ENCODE measurements at regions not wholly inside any gene's neighbourhood (a gene's known extent, or its start where the extent isn't known, plus 50 kb on each side); places are given as distances from the start of the nearest gene placed in this dataset.
"Not testable (repeated sequence)": the region's sequence is repeated elsewhere in the genome, so short reads cannot be mapped to it uniquely, and the experiment has no call there.

GRCh38 chr20:11492846-11493245 is 424.8 kb upstream of the BTBD3 start:
- no peak for DNase-seq

DNA sequence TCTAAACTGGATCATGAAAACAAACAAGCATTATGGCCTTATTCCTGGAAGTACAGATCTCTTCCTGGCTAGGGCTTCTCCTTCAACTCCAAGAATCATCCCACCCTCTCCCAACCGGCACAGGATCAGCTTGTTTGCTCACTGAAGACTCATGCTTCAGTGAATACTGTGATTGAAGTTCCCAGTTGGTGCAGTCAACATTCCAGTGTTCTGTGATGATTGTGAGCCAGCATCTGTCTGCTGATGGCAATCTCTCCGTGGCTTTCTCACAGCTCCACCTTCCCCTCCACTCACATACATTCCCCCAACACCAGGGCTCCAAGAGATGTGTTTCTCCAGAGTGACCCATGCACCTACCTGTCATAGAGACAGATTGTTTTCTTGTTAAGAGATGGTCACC is 421.3 kb upstream of the BTBD3 start:
- DNase-seq = no peak

DNA sequence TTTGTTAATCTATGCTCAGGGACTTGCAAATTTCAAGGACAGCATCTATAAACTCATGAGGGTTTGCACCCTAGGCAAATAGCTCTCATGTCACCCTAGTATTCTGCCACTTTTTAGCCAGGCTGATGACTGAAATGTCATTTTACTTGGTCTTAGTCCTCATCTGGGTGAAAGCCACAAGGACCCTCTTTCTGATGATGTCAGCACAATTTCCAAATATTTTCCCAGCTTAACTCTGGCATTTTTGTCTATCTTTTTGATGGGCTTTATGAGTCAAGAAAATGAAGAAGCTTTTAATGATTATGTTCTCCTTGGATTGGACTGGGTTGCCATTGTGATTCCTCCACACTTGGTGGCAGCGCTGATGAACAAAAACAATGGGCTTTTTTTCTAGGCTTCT is 420.1 kb upstream of the BTBD3 start:
- no peak for DNase-seq

DNA sequence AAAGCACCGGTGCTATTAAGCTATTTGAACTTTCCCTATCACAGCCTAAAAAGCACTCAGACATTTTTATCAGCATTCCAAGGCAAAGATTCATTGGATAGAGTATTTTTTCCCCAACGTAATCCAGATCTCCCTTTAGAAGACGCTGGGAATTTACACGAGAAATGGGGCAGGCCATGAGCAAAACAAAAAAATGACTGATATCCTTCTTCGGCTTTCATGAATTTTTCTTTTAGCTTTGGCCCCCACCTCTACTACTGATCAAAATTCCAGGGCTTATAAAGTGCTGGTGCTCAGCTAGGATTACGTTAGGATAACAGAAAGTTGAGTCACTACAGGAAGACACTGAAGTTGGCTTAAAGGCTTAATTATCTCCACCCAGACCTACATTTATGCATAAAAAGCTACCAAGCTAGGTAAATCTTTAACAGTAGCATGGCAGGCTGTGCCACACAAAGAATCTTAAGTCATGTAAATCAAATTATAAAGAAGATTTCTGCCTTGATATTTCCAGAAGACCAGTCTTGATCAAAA is 418.5 kb upstream of the BTBD3 start:
- no peak for DNase-seq

DNA sequence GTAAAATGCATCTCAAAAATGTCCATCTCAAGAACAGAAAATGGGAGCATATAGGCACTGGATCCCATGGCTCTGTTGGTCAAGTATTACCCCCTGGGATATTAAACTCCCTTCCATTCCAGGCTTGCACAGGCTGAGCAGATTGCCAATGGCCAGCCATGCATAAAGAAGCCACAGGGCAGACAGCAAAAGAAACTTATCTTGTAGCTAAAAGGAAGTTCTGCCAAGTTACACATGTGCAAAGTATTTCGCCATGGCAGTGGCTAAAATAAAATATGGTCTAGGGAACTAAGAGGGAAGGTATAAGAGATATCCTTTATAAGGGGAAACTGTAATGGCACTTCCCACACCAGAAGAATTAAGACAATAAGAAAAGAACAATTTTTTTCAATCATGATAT is 415.6 kb upstream of the BTBD3 start:
- DNase-seq = no peak

GRCh38 chr20:11502671-11503070 is 415.0 kb upstream of the BTBD3 start:
- no peak for DNase-seq

- no peak for DNase-seq
Measured at GRCh38 chr20:11509776-11510175, 407.9 kb upstream of the BTBD3 start.

DNA sequence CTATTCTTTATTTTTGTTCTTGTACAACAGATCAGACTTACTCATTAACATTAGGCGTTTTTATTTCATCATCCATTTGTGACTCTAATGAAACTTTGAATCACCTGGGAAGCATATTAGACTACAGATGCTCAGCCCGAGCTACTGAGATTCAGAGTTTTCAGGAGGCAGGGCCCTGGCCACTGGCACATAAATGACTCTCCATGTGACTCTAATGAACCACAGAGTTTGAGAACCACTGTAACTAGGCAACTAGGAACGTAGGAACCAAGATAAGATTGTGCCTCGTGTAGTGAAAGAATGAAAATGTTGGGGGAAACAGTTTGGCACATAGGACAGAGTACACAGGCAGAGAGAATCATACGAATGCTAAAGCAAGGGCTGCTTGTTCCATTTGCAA is 405.9 kb upstream of the BTBD3 start:
- DNase-seq = no peak

DNA sequence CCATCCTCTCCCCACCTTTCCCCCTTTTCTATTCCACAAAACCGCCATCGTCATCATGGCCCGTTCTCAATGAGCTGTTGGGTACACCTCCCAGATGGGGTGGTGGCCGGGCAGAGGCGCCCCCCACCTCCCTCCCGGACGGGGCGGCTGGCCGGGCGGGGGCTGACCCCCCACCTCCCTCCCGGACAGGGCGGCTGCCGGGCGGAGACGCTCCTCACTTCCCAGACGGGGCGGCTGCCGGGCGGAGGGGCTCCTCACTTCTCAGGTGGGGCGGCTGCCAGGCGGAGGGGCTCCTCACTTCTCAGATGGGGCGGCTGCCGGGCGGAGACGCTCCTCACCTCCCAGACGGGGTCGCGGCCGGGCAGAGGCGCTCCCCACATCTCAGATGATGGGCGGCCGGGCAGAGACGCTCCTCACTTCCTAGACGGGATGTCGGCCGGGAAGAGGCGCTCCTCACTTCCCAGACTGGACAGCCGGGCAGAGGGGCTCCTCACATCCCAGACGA is 404.4 kb upstream of the BTBD3 start:
- DNase-seq = not testable (repeated sequence)

DNA sequence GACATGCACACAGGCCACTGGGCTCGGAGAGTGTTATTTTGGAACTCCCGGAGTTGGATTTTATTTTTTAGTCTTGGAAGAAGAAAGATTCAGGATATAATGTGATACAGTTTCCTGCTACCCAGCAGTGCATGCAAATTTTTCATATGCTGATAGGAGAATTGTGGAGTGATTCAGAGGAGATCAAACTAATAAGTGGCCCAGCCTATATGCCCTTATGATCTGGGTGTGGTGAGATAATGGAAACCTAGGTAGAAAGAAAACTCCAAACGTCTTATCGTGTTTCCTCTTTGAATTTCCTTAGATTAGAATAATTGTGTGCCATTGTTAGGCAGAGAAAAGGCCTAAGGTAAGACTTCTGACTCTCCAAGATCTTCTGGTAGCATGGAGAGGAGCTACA is 401.2 kb upstream of the BTBD3 start:
- no peak for DNase-seq

GRCh38 chr20:11520596-11520995 is 397.1 kb upstream of the BTBD3 start:
- DNase-seq = no peak

DNA sequence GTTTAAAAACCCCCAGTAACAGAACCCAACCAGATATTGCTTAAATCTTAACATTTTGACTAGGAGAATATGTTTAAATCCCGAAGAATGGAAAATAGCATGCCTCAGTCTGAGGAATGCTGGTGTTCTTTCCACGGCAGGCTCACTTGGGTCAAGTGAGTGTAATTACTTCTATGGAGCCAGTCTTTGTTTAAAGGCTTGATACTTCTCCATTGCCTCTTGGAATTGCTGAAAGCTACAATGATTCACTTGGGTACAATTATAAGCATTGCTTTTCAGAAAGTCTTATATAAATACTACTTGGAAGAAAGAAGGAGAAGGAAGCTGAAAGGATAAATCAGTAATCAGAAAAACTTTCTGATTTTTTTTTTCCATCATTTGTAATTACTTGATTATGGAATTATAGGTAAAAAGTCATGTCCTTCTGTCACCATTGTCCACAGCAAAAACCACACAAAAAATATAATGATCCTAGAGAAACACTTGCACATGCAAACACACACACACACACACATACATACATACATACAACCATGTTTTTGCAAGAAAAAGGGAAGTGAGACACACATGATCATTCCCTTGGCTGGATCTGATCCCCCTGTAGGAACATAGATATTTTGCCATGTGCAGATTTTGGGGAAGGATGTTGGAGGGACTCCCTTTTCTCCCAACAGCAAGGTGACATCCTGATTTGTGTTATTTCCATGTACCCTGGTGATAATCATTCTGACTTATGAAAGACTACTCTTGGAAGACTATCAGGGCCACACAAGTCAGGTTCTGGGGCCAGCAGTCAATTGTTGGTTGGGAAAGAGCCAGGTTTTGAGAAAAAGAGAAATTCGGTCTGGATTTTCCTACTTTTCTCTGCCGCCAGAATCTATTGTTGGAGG is 396.0 kb upstream of the BTBD3 start:
- no peak for DNase-seq

- no peak for DNase-seq
Measured at GRCh38 chr20:11522366-11522741, 395.3 kb upstream of the BTBD3 start.

DNA sequence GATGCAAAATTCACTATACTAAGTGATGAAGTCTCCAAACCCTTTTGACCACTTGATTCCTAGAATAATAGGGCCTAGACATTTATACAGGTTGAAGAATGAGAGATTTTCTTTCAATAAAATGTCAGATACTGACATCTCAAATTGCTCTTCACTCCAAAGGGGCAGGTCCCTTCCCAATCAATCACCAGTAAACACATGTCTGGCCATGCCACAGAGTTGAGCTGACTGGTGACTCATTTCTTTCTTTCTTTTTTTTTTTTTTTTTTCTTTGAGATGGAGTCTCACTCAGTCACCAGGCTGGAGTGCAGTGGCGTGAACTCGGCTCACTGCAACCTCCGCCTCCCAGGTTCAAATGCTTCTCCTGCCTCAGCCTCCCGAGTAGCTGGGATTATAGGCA is 388.6 kb upstream of the BTBD3 start:
- no peak for DNase-seq

DNA sequence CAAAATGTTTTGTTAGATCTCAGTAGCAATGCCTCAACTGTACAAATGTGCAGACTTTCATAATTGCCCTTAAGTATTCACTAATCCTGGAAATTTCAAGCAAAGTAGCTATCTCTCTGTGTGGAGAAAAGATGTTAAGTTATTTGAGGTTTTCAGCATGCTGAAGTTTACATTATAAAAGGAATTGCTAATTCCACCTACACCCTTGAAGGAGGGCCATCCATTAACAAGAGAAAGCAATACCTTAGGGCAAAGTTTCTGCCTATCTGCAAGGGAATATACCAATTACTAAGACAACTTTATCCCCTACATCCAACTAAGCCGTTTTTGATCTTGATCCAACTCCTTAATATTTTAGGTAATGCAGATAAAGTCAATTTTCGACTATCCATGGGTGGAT is 380.7 kb upstream of the BTBD3 start:
- no peak for DNase-seq

GRCh38 chr20:11539450-11539849 is 378.2 kb upstream of the BTBD3 start:
- no peak for DNase-seq

DNA sequence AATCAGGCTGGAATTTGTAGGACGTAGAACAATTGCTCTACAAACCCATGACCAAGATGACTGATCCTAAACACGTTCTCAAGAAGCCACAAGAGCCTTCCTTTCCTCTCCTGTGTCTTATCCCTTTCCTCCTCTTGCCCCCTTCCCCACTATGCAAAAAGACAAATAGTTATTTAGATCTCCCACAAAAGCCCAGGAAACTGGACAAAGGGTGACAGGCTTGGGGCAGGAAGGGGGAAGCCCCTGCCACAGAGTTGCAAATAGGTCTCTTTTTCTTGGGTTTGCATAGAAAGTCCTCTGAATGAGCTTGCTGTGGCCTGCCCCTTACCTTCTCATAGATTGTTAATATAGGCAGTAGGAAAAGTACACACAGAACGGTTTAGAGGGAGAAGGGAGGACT is 377.1 kb upstream of the BTBD3 start:
- DNase-seq = no peak

GRCh38 chr20:11542645-11543044 is 375.0 kb upstream of the BTBD3 start:
- no peak for DNase-seq

GRCh38 chr20:11544029-11544678 is 373.5 kb upstream of the BTBD3 start:
- DNase-seq = no peak

GRCh38 chr20:11546939-11547338 is 370.8 kb upstream of the BTBD3 start:
- no peak for DNase-seq

DNA sequence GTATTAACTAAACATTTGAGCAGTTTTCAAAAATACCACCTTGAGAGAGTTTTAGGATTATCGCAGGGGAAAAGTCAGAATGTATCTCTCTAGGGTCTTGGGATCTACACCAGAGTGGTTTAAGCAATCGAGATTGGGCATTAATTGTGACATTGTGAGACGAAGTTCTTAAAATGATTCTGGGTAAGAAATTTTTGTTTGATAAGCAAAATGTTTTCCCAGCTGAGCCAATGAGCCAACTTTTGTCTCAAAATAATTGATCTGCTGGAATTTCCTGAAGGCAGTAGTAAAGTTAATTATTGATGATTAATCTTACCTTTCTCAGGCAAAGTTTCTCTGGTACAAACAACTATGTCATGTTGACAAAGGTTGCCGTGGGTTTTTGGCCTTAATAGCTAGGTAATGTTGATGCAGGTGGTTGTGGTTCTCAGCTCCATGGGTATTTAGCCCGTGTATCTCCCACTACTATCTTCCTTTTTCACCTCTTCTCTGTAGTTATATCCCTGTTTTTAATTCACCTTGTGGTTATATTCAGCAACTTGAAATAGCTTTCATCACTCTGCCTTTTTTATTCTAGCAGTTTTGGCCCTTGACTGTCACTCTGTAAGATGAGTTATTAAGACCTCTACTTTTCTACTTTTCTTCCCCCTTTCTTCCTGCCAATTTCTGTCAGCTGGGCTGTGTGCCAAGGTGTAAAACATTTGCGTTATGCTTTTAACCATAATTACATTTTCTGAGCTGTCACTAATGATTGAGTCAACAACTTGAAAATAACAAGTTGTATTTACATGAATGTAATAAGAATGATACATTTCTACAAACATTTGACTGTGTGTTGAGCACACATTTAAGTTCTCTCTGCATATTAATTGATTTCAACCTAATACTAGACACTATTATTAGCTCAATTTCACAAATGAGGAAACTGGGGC is 368.3 kb upstream of the BTBD3 start:
- DNase-seq = no peak

GRCh38 chr20:11550657-11551338 is 366.9 kb upstream of the BTBD3 start:
- no peak for DNase-seq

Data from stimulated activated CD4-positive, alpha-beta T cell treated with anti-CD3 and anti-CD28 coated beads, Interleukin-4, amount 100 ng/mL, for 1 hour (primary cell).